GM19240 (cell line): ENCODE measurements at regions not wholly inside any gene's neighbourhood (a gene's known extent, or its start where the extent isn't known, plus 50 kb on each side); places are given as distances from the start of the nearest gene placed in this dataset.
"Not testable (repeated sequence)": the region's sequence is repeated elsewhere in the genome, so short reads cannot be mapped to it uniquely, and the experiment has no call there.

ENCODE experiments used
- DNase-seq: peaks from one replicate; pipeline ENCODE4 v3.0.0; 2011; ENCODE audit warnings: low spot score; ENCODE audit not compliant: insufficient read length

DNA sequence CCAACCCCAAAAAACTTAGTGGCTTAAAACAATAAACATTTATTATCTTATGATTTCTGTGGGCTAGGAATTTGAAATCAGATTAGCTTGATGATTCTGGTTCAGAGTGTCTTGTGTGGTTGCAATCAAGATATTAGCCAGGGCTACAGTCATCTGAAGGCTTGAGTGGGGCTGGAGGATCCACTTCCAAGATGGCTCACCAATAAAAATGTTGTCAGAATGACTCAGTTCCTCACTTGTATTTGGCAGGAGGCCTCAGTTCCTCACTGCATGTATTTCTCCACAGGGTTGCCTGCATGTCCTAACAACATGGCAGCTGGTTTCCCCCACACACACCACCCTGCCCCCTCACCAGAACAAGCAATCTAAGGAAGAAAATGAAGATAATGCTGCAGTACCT lies 98.2 kb upstream of the NIPBL start:
- DNase-seq = no peak

DNA sequence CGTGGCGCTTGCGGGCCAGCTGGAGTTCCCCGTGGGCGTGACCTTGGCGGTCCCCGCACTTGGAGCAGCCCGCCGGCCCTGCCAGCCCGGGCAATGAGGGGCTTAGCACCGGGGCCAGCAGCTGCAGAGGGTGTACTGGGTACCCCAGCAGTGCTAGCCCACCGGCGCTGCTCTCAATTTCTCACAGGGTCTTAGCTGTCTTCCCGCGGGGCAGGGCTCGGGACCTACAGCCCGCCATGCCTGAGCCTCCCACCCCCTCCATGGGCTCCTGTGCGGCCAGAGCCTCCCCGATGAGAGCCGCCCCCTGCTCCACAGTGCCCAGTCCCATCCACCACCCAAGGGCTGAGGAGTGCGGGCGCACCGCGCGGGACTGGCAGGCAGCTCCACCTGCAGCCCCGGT lies 94.0 kb upstream of the NIPBL start:
- not testable (repeated sequence) for DNase-seq

DNA sequence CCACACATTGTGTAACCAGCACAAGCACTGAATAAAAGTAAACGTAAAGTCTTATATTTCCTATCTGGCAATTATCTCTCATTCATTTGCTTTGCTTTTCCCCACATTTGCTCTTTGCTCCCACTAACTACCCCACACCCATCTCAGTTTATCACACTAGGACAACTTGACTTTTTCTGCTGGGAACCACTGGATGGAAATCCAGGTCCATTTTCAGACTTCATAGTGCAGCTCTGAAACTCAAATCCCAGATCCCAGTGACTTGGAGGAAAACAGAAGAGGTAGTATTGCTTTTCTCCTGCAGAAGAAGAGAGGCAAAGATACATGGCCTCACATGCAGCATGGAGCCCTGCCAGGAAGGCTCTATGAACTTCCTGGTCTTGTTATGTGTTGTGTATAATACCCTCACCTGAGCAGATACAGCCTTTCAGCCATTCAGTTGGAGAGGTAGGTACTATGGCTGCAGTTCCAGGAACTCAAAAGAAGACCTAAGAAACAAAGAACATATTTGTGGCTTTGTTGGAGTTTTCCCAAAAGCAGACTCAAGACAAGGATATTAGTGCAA lies 90.0 kb upstream of the NIPBL start:
- no peak for DNase-seq

DNA sequence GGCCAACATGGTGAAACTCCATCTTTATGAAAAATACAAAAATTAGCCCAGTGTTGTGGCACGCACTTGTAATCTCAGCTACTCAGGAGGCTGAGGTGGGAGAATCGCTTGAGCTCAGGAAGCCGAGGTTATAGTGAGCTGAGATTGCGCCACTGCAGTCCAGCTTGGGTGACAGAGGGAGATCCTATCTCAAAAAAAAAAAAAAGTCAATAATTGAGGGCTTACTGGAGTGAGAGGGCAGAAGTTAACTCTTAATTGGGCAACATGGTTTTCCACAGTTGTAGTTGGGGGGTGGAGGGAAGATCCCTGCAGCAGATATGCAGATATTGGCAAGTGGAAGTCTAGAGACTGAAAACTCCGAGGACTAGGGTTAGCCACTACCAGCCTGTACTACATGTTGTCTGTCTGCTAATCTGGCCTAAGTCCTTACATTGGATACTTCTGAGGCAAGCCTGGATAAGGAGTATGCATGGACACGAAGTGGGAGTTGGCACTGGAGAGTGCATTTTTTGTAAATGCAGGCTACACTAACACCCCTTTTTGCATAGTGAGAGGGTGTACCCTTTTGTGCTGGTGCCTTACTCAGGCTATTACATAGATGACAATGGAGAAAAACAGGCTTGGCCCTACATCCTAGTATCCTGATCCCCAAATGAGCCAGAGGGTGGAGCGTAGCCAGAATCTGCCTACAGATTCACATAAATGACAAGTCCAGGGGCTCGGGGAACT lies 89.0 kb upstream of the NIPBL start:
- DNase-seq = no peak

DNA sequence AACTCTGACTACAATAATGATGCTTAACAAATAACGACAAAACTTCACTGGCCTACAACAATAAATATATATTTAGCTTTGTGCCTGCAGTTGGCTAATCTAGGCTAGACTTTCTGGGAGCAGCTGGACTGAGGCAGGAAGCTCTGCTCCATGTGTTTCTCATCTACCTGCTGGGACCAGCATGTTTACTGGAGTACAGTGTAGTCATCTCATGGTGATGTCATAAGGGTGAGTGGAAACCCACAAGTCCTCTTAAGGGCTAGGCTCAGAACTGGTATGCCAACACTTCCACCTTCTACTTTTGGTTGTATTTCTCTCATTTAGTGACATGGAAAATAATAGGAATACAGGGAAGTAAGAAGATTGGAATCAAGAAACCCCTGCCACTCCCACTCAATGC lies 85.7 kb upstream of the NIPBL start:
- DNase-seq = no peak

DNA sequence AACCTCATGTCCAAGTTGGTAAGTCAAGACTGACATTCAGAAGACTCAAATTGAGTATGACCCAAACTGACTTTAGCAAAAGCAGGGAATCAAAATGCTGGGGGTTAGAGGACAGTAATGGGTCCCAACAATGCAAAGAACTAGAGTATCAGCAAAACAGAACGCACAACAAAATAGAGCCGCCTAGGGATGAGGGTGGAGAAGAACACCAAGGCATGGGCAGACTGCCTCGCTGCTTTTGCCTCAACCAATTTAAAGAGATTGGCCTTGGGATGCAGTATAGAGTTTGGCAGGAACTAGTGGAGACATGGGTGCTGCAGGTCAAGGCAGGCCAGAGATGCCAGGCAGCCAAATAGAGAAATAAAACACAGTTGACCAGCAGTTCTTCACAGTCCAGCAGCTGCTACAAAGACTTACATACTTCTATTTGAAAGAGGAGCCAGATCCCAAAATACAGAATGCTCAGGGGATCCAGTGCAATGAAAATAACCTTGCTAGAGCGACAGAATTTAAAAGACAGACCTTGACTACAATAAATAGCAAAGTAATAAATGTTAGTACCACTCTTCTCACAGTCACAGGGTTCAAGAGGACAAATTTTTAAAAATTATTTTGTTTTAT lies 83.9 kb upstream of the NIPBL start:
- no peak for DNase-seq

DNA sequence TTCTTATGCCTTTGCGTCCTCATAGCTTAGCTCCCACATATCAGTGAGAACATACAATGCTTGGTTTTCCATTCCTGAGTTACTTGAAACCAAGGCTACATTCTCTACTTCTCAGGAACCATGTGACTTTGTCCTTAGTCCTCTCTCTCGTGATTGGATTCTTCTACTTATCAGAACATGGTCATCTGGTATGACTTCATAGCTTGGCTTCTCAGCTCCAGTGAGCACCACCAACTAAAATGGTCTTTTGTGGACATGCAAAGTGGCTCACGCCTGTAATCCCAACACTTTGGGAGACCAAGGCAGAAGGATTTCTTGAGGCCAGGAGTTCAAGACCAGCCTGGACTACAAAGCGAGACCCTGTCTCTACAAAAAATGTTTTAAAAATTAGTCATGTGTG lies 81.2 kb upstream of the NIPBL start:
- DNase-seq = no peak

DNA sequence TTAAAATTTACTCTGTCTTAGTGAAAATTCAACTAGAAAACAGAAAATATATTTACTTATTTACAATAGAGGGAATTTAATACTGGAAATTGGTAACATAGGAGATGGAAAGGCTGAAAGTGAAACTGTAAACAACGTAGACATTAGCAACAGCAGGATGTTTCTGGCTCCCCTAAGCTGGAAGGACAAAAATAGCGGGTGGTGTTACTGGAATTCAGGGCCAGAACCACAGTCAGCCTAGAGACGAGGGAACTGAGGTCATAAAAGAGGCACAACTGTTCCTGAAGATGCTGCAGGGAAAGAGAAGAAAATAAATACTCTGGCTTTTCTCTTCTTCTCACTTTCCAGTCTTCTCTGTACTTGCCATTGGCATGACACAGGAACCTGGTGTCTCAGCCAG lies 80.4 kb upstream of the NIPBL start:
- no peak for DNase-seq

DNA sequence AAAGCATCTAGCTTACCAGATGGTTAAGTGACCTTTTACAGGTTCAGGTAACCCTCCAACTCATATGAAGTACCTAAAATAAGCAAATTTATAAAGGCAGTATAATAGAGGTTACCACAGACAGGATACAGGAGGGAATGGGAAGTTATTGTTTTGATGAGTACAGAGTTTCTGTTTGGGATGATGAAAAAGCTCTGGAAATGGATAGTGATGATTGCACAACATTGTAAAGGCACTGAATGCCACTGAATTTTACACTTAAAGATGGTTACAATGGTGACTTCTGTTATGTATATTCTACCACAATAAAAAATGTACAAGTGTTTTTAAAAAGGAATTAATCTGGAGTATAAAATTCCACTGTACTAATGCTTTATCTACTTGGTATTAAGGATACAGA lies 75.0 kb upstream of the NIPBL start:
- DNase-seq = no peak

DNA sequence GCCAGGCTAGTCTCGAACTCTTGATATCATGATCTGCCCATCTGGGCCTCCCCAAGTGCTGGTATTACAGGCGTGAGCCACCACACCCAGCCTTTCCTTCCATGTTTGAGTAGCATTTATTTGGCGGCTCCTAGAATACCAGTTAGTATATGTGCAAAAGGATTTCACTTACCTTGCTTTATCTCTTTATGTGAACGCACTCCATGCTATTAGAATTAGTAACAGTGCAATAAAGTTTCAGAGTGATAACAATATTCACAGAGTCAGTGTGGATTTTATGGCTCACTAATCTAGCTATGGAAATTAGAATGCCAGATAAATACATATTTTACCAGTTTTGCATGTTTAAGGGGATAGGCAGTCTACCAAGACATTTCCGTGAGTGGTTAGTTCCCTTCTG lies 74.4 kb upstream of the NIPBL start:
- DNase-seq = no peak

DNA sequence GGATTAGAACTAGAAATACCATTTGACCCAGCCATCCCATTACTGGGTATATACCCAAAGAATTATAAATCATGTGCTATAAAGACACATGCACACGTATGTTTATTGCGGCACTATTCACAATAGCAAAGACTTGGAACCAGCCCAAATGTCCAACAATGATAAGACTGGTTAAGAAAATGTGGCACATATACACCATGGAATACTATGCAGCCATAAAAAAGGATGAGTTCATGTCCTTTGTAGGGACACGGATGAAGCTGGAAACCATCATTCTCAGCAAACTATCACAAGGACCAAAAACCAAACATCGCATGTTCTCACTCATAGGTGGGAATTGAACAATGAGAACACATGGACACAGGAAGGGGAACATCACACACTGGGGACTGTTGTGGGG lies 63.3 kb upstream of the NIPBL start:
- not testable (repeated sequence) for DNase-seq

DNA sequence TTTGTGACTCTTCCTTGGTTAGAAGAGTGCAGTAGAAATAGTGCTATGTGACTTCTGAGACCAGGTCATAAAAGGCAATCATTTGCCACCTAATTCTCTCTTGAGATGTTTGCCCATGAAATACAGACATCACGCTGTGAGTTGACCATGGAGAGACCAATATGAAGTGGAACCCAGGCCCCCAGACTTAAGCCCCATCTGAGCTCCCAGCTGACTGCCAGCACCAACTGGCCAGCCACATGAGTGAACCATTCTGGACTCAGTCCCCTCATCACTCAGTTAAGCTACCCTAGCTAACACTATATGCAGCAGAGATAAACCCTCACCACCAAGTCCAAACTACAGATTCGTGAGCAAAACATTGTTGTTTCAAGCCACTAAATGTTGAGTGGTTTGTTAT lies 60.7 kb upstream of the NIPBL start:
- no peak for DNase-seq

DNA sequence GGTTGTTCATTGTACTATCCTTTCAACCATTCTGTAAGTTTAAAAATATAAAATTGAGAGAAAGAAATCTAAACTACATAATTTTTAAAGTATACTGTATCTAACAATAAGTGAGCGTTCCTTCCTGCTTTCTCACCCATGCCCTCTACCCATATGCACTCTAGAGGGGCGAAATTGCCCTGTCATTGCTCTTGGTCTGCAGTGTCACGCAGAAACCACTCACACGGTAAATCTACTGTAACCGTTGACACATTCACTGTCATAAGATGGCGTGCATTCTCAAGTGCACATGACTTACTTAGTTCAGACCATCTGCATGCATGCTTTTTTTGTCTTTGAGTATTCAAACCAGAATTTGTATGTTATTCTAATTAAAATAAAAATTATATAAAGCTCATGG lies 55.7 kb upstream of the NIPBL start:
- DNase-seq = no peak

DNA sequence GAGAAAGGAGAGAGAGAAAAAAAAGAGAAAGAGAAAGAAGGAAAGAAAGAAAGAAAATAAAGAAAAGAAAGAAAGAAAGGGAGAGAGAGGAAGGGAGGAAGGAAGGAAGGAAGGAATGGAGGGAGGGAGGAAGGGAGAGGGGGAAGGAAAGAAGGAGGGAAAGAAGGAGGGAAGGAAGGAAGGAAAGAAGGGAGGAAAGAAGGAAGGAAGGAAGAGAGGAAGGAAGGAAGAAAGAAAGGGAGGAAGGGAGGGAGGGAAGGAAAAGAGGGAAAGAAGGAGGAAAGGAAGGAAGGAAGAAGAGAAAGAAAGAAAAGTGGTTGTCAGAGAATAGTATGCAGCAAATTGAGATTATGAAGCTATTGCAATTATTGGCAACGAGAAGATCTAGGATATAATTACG lies 49.9 kb upstream of the NIPBL start:
- DNase-seq = no peak
